ENCODE measurements at regions not wholly inside any gene's neighbourhood (a gene's known extent, or its start where the extent isn't known, plus 50 kb on each side); places are given as distances from the start of the nearest gene placed in this dataset.
A peak's percentile ranks its signal among the peaks of the same experiment; 100 is the strongest.

DNA sequence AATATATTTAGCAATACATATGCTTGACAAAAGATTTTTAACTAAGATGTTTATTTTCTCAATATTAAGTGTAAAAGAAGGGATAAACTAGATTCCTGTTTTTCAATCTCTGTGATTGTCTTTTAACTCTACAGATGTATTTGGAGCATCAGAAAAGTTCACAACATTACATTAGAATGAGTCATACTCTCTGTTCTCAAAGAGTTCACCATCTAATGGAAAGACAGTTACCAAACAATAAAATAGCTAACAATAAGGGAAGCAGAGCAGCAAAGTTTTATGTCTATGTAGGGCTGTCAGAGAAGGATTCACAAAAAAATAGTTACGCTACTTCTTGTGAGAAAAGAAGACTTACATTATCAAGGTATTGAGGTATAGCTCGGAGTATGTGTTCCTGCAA is 109.2 kb upstream of the MAP2 start:
- no peak for DNase-seq

DNA sequence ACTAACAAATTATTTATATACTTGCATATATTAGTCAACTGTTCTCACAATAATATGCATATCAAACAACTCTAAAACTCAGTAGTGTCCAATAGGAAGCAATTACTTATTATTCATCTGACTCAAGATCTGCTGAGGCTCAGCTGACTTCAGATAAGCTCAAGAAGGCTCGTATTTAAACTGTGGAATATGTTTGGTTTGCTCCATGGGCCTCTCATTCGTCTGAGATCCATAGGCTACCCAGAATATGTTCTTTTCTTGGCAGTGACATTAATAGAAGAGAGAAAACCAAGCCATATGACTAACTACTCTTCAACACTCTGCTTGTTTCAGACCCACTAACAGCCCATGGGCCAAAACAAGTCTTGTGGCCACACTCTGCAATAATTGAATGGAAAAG is 107.7 kb upstream of the MAP2 start:
- DNase-seq = no peak

DNA sequence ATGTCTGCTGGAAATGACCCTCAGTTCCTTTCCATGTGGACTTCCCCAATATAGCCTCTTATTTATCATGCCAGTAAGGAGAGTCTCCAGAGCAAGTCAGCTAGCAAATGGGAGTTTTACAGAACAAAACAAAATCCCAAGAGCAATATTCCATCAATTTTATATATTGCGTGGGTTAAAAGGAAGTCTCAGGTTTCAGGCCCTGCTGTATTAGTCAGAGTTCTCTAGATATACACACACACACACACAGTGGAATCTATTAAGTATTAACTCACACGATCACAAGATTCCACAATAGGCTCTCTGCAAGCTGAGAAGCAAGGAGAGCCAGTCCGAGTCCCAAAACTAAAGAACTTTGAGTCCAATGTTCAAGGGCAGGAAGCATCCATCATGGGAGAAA is 102.8 kb upstream of the MAP2 start:
- DNase-seq = no peak

DNA sequence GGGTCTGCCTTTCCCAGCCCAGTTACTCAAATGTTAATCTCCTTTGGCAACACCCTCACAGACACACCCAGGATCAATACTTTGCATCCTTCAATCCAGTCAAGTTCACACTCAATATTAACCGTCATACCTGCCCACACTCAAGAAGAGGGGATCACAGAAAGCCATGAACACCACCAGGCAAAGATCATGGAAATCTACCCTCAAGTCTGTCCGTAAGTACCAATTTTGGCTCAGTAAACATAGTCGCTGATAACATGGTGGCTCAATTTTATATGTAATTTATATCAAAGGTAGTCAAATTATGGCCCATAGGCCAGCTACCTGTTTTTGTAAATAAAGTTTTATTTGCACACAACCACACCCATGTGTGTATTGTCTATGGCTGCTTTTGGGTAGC is 102.3 kb upstream of the MAP2 start:
- no peak for DNase-seq

DNA sequence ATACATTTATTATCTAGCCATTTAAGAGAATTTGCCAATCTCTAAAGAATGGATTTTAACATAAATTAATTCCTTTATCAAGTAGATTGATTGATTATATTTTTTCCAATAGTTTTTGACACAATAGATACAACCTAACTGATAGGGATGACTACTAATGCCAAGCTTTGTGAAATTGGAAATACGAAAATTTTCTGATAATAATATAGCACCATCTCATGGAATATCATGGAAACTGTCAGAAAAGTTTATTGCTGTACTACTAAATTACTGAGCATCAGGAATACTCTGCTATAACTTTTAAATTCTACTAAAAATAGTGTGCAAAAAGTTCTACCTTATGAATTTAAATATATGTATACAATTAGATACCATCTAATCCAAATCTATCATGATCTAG is 101.8 kb upstream of the MAP2 start:
- no peak for DNase-seq

DNA sequence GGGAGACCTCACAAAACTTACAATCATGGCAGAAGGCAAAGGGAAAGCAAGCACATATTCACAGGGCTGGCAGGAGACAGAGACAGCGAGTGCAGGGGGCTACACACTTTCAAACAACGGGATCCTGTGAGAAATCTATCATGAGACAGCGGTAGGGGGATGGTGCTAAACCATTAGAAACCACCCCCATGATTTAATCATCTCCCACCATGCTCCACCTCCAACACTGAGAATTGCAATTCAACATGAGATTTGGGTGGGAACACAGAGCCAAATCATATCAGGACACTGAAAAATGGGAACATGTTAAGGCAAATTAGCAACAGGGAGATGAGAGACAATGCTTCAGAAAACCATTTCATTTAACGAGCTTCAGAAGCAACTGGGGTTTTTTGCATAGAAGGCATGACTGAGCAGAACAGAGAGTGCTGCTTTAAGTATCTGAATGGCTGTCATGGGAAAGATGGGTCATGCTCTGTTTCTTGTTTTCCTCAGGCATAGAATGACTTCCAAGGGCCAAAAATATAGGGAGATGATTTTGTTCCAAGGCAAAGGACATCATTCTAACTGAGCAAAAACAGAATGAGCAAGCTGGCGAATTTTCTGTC is 100.8 kb upstream of the MAP2 start:
- no peak for DNase-seq

DNA sequence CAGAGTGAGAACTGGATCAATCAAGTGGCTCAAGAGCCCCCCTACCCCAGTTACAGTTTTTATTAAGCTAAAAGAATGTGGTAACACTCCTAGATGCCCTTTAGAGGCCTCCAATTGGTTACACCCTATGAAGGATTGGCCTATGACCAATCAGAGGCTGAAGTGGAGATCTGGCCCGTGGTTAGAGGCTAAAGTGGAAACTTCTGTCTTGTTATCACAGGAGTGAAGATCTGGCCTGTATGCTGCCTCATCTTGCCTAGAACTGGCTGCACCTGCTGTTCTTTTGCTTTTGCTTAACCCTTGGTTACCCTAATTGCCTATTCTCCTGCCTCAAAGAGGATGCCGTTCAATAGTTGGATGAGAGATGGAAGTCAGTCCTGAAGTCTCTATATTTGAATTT is 100.1 kb upstream of the MAP2 start:
- DNase-seq = no peak

DNA sequence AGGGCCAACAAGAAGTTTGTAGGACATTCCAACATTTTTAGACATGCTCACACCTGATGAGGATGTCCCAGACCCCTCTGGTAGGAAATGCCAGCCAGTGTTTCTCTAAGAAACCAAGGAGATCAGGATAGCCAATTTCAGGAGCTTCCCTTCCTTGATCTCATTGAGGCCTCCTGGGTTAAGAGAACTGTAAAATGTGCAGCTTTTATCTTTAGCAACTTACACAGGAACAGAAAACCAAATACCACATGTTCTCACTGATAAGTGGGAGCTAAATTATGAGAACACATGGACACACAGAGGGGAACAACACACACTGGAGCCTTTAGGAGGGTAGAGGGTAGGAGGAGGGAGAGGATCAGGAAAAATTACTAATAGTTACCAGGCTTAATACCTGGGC is 99.6 kb upstream of the MAP2 start:
- DNase-seq = no peak

DNA sequence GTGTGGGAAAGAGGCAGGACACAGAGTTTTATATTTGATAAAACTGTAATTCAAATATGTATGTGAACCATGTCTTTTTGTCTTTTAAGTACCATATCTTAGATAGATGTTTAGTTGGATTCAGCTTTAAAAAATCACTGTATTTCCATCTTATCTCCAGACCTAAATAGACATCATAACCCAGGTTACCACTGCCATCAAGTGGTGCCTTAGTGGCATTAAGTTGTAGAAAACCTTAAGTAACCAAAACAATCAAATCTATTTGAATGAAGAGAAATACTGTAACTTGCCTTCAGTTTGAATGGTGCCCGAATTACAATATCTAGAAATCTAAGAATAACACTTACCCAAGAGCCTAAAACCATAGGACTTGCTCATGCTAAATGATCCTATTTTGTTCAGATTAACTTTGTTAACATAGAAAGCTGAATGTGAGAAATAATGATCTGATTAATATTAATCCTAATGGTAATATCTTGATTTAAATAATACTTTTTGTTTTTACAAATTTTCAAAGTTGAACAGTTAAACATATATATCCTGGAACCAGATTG is 92.5 kb upstream of the MAP2 start:
- DNase-seq = no peak

DNA sequence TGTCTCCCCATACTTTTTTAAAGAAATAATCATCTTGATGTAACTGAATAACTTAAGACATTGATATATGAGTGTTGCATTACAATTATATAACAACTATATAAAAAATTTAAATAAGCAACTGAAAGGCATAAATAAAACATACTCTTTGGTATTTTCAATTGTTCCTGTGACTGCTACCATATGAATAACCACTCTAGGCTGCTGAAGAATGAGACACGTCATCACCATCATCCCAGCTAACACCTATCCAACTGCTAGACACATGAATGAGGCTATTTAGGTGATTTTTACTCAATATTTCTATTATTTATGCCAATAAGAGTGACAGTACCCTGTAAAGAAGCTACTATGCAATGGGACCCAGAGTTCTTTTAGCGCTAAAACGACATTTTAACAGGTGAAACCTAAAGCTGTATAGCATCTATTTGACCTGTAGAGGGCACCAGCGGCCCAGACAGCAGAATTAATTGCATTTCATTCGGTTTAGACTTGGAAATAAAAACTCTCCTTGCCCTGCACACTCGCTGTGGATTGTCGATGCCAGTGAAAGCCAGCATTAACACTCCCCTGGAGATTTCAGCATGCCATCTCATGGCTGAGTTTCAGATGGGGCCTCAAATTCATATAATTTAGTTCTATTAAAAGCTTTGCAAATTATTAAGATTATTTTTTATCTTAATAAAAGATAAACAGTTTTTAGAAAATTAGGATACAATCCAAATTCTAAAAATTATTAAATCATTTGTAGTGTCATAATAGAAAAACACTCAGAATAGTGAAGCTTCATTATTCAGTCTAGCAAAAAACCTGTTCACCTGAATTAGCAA is 89.4 kb upstream of the MAP2 start:
- DNase-seq = peak; percentile 17

DNA sequence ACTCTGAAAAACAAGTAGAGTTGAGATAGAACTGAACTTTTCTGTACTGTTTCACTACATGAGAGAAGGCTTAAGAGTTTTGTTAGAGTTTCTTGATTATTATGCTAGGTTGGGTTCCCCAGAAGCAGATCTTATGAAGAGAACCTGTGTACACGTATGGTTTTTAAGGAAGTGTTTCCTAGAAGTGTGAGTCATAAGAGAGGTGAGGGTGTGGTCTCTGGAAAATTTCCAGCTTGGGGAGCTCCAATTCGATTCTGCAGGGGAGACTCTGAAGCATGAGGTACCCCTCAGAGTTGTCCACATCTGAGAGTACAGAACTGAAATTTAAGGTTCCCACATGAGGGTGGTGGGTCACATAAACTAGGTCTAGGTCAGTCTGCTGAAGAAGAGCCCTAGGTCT is 83.3 kb upstream of the MAP2 start:
- DNase-seq = no peak

DNA sequence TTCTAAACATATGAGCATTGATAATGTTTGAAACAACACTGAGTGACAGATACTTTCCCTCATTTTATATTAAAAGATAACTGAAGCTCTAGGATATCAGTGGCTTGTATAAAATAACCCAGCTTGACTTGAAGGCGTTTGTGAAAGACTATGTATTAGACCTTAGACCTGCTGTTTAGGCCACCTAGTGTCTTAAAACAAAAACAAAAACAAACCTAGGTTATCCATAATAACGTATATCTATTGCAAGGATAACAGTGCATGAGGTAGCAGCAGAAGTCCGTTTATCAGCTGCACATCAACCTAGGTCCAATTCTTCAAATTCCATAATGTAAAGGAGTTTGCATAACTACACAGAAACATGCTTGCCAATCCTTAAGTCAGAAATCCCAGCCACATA is 79.5 kb upstream of the MAP2 start:
- no peak for DNase-seq

DNA sequence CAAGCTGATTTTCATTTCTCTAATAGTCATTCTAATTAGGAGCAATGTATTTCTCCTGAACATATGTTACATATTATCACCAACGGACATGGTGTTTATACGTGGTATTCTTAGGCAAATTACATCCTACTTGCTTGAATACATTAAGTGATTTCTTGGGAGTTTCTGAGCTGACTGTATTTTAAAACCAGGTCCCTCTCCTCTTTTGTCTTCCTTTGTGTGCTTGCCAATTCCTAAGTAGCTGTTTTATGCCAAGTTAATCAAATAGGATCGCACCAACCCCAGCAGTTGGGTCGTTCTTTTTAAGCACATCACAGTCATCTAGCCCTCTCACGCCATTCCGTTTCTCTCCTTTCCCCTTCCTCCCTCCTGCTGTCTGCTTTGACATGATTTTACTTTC is 75.4 kb upstream of the MAP2 start:
- DNase-seq = no peak

DNA sequence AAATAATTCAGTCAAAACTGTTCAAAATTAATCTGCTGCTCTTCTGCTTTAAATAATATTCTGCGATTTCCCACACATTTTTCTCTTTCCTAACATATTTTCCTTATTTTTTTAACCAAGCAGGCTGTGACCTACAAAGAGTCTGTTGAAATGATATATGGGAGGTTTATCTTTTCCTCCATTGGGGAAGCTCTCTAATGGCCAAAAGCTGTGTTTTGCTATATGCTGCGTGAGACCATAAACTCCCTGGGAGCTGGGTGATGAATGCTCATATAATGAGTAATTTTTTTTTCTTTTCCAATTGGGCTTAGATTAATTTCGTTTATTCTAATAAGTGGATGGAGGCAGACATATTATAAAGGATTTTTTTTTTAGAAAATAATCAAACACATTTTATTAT is 72.2 kb upstream of the MAP2 start:
- DNase-seq = no peak

DNA sequence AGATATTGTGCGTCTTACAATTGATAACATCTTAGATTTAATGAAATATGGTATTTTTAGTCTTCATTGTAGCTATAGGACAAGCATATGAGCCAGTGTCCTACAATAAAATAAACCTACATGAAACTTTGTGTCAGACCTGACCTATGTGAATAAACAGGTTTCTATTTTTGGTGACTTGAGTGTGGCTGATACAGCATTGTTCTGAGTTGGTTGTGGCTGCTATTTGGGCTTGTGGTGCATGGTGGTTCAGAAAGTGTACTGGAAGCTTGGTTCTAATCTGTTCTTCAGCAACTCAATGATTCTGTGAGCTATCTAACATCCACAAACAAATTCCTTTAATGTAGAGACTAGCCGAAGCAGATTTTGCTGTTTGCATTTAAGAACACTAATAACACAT is 64.9 kb upstream of the MAP2 start:
- DNase-seq = no peak

DNA sequence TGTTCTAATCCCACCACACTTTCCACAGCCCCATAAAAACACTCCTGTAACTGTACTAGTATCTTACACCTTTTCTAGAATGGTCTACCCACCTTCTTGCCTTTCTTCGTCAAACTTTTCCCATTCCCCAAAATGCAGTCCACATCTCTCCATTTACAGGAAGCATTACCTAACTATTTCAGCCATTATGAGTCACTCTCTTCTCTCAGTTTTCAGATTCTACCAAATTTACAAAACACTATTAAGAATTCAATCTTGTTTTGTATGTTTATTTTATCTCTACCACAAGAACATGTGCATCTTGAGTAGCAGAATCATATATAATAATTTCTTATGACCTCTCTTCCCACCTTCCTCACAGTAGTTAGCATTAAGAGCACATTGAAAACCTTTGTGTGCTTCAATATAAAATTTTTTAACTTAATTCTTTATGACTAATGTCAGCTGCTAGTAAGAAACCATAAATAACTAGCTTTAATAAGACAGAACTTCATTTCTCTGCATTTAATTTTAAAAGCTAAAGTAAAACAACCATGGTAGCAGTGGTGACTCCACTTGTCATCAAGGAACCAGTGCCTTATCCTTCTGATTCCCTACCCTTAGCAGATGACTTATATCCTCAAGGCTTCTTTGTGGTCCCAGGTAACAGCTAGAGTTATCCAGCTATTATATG is 56.6 kb upstream of the MAP2 start:
- DNase-seq = no peak

DNA sequence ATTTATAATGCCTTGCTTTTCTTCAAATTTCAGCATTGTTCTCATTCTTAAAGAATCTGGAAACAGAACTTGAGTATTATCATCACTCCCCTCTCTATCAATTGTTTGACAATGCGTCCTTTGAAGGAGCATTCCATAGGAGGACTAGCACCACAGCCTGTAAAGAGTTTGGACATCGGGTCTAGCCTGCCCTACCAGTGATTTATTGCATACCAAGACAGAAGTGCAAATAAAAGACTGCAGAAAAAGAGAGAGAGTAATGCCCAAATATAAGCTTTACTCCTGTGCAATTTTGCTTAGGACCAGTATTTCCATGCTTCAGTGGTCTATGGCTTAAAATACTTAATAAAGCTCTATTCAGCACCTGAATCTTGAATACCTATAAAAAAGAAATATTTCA is 55.4 kb upstream of the MAP2 start:
- DNase-seq = no peak

DNA sequence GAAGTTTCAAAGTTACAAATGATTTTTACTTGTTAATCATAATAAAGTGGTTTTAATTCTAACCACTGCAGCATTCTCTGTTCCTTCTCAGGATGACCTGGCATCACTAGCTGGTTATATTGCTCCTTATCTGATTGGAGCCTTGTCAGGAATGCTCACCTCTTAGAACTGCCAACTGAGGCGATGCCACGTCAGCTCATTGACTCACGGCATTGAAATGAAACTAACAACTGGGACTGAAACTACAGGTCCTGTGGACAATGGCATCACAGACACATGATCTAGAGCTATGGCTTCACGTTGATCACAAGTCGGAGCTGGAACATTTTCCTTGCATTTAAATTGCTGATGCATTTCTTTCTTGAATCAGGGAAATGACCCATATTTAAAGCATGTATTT is 54.9 kb upstream of the MAP2 start:
- no peak for DNase-seq

DNA sequence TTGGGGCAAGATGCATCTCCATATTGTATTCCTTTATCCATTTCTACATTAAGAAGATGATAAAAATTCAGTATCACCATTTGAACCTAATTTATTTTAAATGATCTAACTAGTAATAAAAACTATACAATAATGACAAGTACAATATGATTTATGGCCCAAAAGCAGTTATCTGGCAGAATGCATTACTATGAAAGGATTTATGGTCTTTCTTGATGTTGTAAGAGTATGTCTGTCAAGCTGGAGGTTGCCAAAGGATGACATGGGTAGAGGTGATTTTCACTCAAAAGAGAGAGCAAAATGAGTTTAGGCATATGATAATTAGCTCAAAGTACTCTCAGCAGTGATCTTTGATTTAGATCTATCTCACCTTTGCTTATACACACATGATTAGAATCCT is 54.2 kb upstream of the MAP2 start:
- DNase-seq = no peak

DNA sequence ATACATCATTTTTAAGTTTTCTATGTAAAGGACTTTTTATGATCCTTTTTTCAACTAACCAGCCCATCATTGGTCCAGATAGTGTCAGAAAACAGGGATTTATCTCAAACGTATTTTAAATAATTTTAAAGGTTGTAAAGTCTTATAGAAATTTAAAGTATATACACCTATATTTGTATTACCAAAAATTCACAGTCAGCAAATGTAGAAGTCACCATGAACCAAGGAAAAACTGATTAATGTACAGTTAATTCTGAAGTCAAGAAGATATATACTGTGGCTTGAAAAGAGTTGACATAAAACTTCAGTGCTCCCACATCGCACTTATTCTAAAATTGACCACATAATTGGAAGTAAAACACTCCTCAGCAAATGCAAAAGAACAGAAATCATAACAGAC is 52.4 kb upstream of the MAP2 start:
- DNase-seq = no peak
